22Rv1 (cell line): ENCODE measurements at regions not wholly inside any gene's neighbourhood (a gene's known extent, or its start where the extent isn't known, plus 50 kb on each side); places are given as distances from the start of the nearest gene placed in this dataset.

ENCODE experiments used
- CTCF ChIP-seq: fragments of 450-650 bp; IDR thresholded peaks from 2 replicates; pipeline ENCODE4 v1.5.1; 2017; ENCODE audit warnings: mild to moderate bottlenecking
- ZFX ChIP-seq: fragments of 450-650 bp; IDR thresholded peaks from 2 replicates; pipeline ENCODE4 v1.6.1; 2017; ENCODE audit warnings: antibody characterized with exemption, borderline replicate concordance

- no peak for TF ChIP-seq CTCF
- no peak for TF ChIP-seq ZFX
Measured at GRCh38 chr4:17250591-17250990, 261.3 kb downstream of the QDPR start.
